HG02798 (cell line): ENCODE measurements at regions not wholly inside any gene's neighbourhood (a gene's known extent, or its start where the extent isn't known, plus 50 kb on each side); places are given as distances from the start of the nearest gene placed in this dataset.
"Not testable (repeated sequence)": the region's sequence is repeated elsewhere in the genome, so short reads cannot be mapped to it uniquely, and the experiment has no call there.

ENCODE experiments used
- ATAC-seq: cut with Tn5 transposase; IDR thresholded peaks from one replicate; pipeline ENCODE4 v1.9.1; 2021; ENCODE audit warnings: mild to moderate bottlenecking; ENCODE audit not compliant: unreplicated experiment, poor library complexity

- no peak for ATAC-seq
Measured at GRCh38 chr3:43818229-43818628, 127.5 kb downstream of the ABHD5 start.

GRCh38 chr3:43838009-43838758 is 147.4 kb downstream of the ABHD5 start:
- ATAC-seq, result no peak

- no peak for ATAC-seq
Measured at GRCh38 chr3:43838877-43839276, 148.1 kb downstream of the ABHD5 start.

- no peak for ATAC-seq
Measured at GRCh38 chr3:43843386-43843785, 152.6 kb downstream of the ABHD5 start.

GRCh38 chr3:43844757-43845156 is 154.0 kb downstream of the ABHD5 start:
- ATAC-seq, result no peak

- ATAC-seq, result not testable (repeated sequence)
Measured at GRCh38 chr3:43845553-43845952, 154.8 kb downstream of the ABHD5 start.

GRCh38 chr3:43852066-43852465 is 161.3 kb downstream of the ABHD5 start:
- no peak for ATAC-seq

GRCh38 chr3:43854283-43854682 is 163.5 kb downstream of the ABHD5 start:
- no peak for ATAC-seq

- ATAC-seq, result no peak
Measured at GRCh38 chr3:43854916-43855315, 164.2 kb downstream of the ABHD5 start.

- peak; percentile 73 for ATAC-seq
Measured at GRCh38 chr3:43855674-43856299, 165.0 kb downstream of the ABHD5 start.

- ATAC-seq, result no peak
Measured at GRCh38 chr3:43856351-43856750, 165.6 kb downstream of the ABHD5 start.

- ATAC-seq, result no peak
Measured at GRCh38 chr3:43856761-43857160, 166.0 kb downstream of the ABHD5 start.

- ATAC-seq, result no peak
Measured at GRCh38 chr3:43857361-43858293, 166.9 kb downstream of the ABHD5 start.

- ATAC-seq, result no peak
Measured at GRCh38 chr3:43858294-43858701, 167.6 kb downstream of the ABHD5 start.

GRCh38 chr3:43859766-43860165 is 169.0 kb downstream of the ABHD5 start:
- ATAC-seq, result no peak

- no peak for ATAC-seq
Measured at GRCh38 chr3:43861635-43862034, 170.9 kb downstream of the ABHD5 start.

GRCh38 chr3:43862470-43862869 is 171.7 kb downstream of the ABHD5 start:
- ATAC-seq, result no peak

GRCh38 chr3:43862992-43863805 is 172.5 kb downstream of the ABHD5 start:
- no peak for ATAC-seq

- ATAC-seq, result no peak
Measured at GRCh38 chr3:43863966-43864933, 173.5 kb downstream of the ABHD5 start.
